HEK293 (cell line): ENCODE measurements at regions not wholly inside any gene's neighbourhood (a gene's known extent, or its start where the extent isn't known, plus 50 kb on each side); places are given as distances from the start of the nearest gene placed in this dataset.

Experiments
- CTCF ChIP-seq: fragments of 450-650 bp; formaldehyde crosslinking; IDR thresholded peaks from 2 replicates; pipeline ENCODE4 v1.5.1; 2016; ENCODE audit warnings: missing biosample characterization, missing genetic modification characterization
- KLF9 ChIP-seq: fragments of 450-650 bp; formaldehyde crosslinking; IDR thresholded peaks from 2 replicates; pipeline ENCODE4 v1.5.1; 2016; ENCODE audit warnings: missing biosample characterization, missing genetic modification characterization, low read depth
- MYNN ChIP-seq: fragments of 450-650 bp; formaldehyde crosslinking; IDR thresholded peaks from 2 replicates; pipeline ENCODE4 v1.5.1; 2016; ENCODE audit warnings: missing biosample characterization, missing genetic modification characterization, borderline replicate concordance
- SP2 ChIP-seq: fragments of 450-650 bp; formaldehyde crosslinking; IDR thresholded peaks from 2 replicates; pipeline ENCODE4 v1.5.1; 2016; ENCODE audit warnings: missing biosample characterization, missing genetic modification characterization
- TCF7L2 ChIP-seq: IDR thresholded peaks from 2 replicates; pipeline ENCODE4 v1.6.1; 2011; ENCODE audit warnings: low read depth, mild to moderate bottlenecking, inconsistent platforms, low read length, moderate library complexity, borderline replicate concordance
- YY1 ChIP-seq: fragments of 450-650 bp; formaldehyde crosslinking; IDR thresholded peaks from 2 replicates; pipeline ENCODE4 v1.5.1; 2018; ENCODE audit warnings: missing biosample characterization, missing genetic modification characterization
- ZNF184 ChIP-seq: fragments of 450-650 bp; IDR thresholded peaks from 2 replicates; pipeline ENCODE4 v1.5.1; 2018; ENCODE audit warnings: missing biosample characterization, mild to moderate bottlenecking, missing genetic modification characterization
- ZNF239 ChIP-seq: fragments of 450-650 bp; formaldehyde crosslinking; IDR thresholded peaks from 2 replicates; pipeline ENCODE4 v1.5.1; 2016; ENCODE audit warnings: missing biosample characterization, missing genetic modification characterization
- ZNF350 ChIP-seq: fragments of 450-650 bp; formaldehyde crosslinking; IDR thresholded peaks from 2 replicates; pipeline ENCODE4 v1.5.0; 2017; ENCODE audit warnings: missing biosample characterization, mild to moderate bottlenecking, missing genetic modification characterization
- ZNF433 ChIP-seq: fragments of 450-650 bp; formaldehyde crosslinking; IDR thresholded peaks from 2 replicates; pipeline ENCODE4 v1.5.1; 2016; ENCODE audit warnings: missing biosample characterization, missing genetic modification characterization, low read depth
- ZNF449 ChIP-seq: fragments of 450-650 bp; formaldehyde crosslinking; IDR thresholded peaks from 2 replicates; pipeline ENCODE4 v1.5.1; 2017; ENCODE audit warnings: missing biosample characterization, mild to moderate bottlenecking, missing genetic modification characterization, moderate library complexity
- ZNF514 ChIP-seq: fragments of 450-650 bp; formaldehyde crosslinking; IDR thresholded peaks from 2 replicates; pipeline ENCODE4 v1.5.1; 2016; ENCODE audit warnings: missing biosample characterization, missing genetic modification characterization
- ZNF561 ChIP-seq: fragments of 450-650 bp; IDR thresholded peaks from 2 replicates; pipeline ENCODE4 v1.5.1; 2018; ENCODE audit warnings: missing biosample characterization, missing genetic modification characterization, borderline replicate concordance

- TF ChIP-seq MYNN (no peak), ZNF433 (no peak), CTCF (tag by site-specific recombination) (no peak), ZNF184 (no peak), ZNF561 (tag by site-specific recombination) (no peak), YY1 (no peak), SP2 (tag by site-specific recombination) (no peak), ZNF239 (no peak), ZNF350 (no peak), ZNF449 (tag by site-specific recombination) (no peak), ZNF514 (tag by site-specific recombination) (no peak), TCF7L2 (no peak), KLF9 (tag by site-specific recombination) (no peak)
Measured at GRCh38 chr3:99049164-99049563, 147.7 kb upstream of the DCBLD2 start.
